H1 (cell line): ENCODE measurements at regions not wholly inside any gene's neighbourhood (a gene's known extent, or its start where the extent isn't known, plus 50 kb on each side); places are given as distances from the start of the nearest gene placed in this dataset.

Experiments used
- CTCF ChIA-PET: fragments of 300-600 bp; sonication (Branson Sonifier 250); formaldehyde crosslinking; loops from one replicate; lab custom pipeline; 2021; ENCODE audit not compliant: partially characterized antibody; lab: Charles Lee
- POLR2A ChIA-PET: fragments of 300-600 bp; sonication (Branson Sonifier 250); formaldehyde crosslinking; loops from one replicate; lab custom pipeline; 2021; ENCODE audit warnings: inconsistent platforms; ENCODE audit not compliant: partially characterized antibody; lab: Charles Lee
- DNase-seq, 2 experiments: peaks; one replicate each; pipeline versions ENCODE4 v3.0.0 to v3.0.0-alpha.2; 2010 to 2022; ENCODE audit warnings: low spot score in 2 of 2, low read depth in 1 of 2, mixed read lengths in 1 of 2
- FAIRE-seq: peaks from 2 replicates; lab custom pipeline; 2011; peaks lifted over from hg19 to GRCh38; lab: Jason Lieb, UNC
- H2AFZ ChIP-seq: 2 replicates; pipeline ENCODE4 v1.8.1; 2012; ENCODE audit warnings: low read length, inconsistent platforms
- H2AK5ac ChIP-seq: 2 replicates; pipeline ENCODE4 v1.6.1; 2013; ENCODE audit warnings: low read depth, low read length
- H2BK120ac ChIP-seq: replicated peaks from 2 replicates; pipeline ENCODE3; 2013; ENCODE audit warnings: low read depth, low read length, inconsistent platforms
- H2BK12ac ChIP-seq: 2 replicates; pipeline ENCODE4 v1.6.1; 2013; ENCODE audit warnings: low read depth, low read length
- H2BK15ac ChIP-seq: 2 replicates; pipeline ENCODE4 v1.6.1; 2013; ENCODE audit warnings: low read length
- H2BK20ac ChIP-seq: 2 replicates; pipeline ENCODE4 v1.6.1; 2013; ENCODE audit warnings: low read length
- H2BK5ac ChIP-seq: 2 replicates; pipeline ENCODE4 v1.6.1; 2013; ENCODE audit warnings: low read depth, low read length
- H3K14ac ChIP-seq: 2 replicates; pipeline ENCODE4 v1.6.1; 2013; ENCODE audit warnings: inconsistent platforms; ENCODE audit not compliant: insufficient read length
- H3K18ac ChIP-seq: 2 replicates; pipeline ENCODE4 v1.6.1; 2013; ENCODE audit warnings: low read length; ENCODE audit errors: extremely low read depth
- H3K23ac ChIP-seq: 2 replicates; pipeline ENCODE4 v1.6.1; 2013; ENCODE audit warnings: inconsistent platforms; ENCODE audit not compliant: insufficient read length
- H3K23me2 ChIP-seq: 2 replicates; pipeline ENCODE4 v1.6.1; 2013; ENCODE audit warnings: low read depth, low read length
- H3K27ac ChIP-seq: 2 replicates; pipeline ENCODE4 v1.6.1; 2011; ENCODE audit warnings: low read depth, low read length, inconsistent platforms
- H3K27me3 ChIP-seq, 4 experiments: replicated peaks in 1 of 4; 1 replicate in 1 of 4; 2 replicates in 3 of 4; pipeline versions ENCODE4 v1.6.1 to v1.8.1; 2011 to 2013; ENCODE audit warnings: low read length in 3 of 4, mild to moderate bottlenecking in 3 of 4, inconsistent platforms in 2 of 4, mixed read lengths in 2 of 4, moderate library complexity in 1 of 4; ENCODE audit not compliant: control insufficient read depth in 3 of 4, insufficient read depth in 3 of 4; ENCODE audit errors: extremely low read depth in 1 of 4
- H3K36me3 ChIP-seq, 4 experiments: 2 replicates each; pipeline versions ENCODE4 v1.6.1 to v1.8.1; 2011 to 2013; ENCODE audit warnings: mild to moderate bottlenecking in 4 of 4, low read length in 3 of 4, moderate library complexity in 2 of 4, control low read depth in 1 of 4, inconsistent platforms in 1 of 4; ENCODE audit not compliant: insufficient read depth in 4 of 4, control insufficient read depth in 2 of 4
- H3K4ac ChIP-seq: replicated peaks from 2 replicates; pipeline ENCODE3; 2013; ENCODE audit warnings: low read length, low read depth, mixed read lengths, inconsistent platforms; ENCODE audit not compliant: insufficient read length
- H3K4me1 ChIP-seq, 4 experiments: replicated peaks in 1 of 4; 1 replicate in 1 of 4; 2 replicates in 3 of 4; pipeline versions ENCODE4 v1.6.1 to v1.8.1; 2011 to 2013; ENCODE audit warnings: low read length in 3 of 4, inconsistent platforms in 2 of 4, mixed read lengths in 1 of 4; ENCODE audit not compliant: insufficient read depth in 4 of 4, control insufficient read depth in 3 of 4
- H3K4me2 ChIP-seq, 2 experiments: 2 replicates each; pipeline versions ENCODE4 v1.6.1 to v1.8.1; 2011 to 2013; ENCODE audit warnings: low read depth in 2 of 2, low read length in 2 of 2, control low read depth in 1 of 2, inconsistent platforms in 1 of 2, mild to moderate bottlenecking in 1 of 2; ENCODE audit not compliant: insufficient read depth in 1 of 2
- H3K4me3 ChIP-seq, 4 experiments: fragments of 200-600, 300-600 bp in 1 of 4; sonication (generic), shearing (Covaris generic), sonication (Bioruptor Twin) in 1 of 4; 2 replicates each; pipeline versions ENCODE4 v1.5.1 to v1.8.1; 2011 to 2016; ENCODE audit warnings: low read length in 4 of 4, low read depth in 3 of 4, control low read depth in 2 of 4, inconsistent platforms in 2 of 4, mild to moderate bottlenecking in 2 of 4, mixed read lengths in 1 of 4, moderate library complexity in 1 of 4; ENCODE audit not compliant: insufficient read depth in 2 of 4; ENCODE audit errors: extremely low read depth in 1 of 4
- H3K56ac ChIP-seq: replicated peaks from 2 replicates; pipeline ENCODE3; 2013; ENCODE audit warnings: low read depth, mild to moderate bottlenecking, mixed read lengths, low read length, inconsistent platforms; ENCODE audit not compliant: insufficient read length
- H3K79me1 ChIP-seq: 2 replicates; pipeline ENCODE4 v1.6.1; 2013; ENCODE audit warnings: low read depth, low read length, control low read depth
- H3K79me2 ChIP-seq, 2 experiments: 2 replicates each; pipeline versions ENCODE4 v1.6.1 to v1.8.1; 2012 to 2013; ENCODE audit warnings: low read length in 2 of 2, mild to moderate bottlenecking in 2 of 2, inconsistent platforms in 1 of 2; ENCODE audit not compliant: insufficient read depth in 2 of 2, control insufficient read depth in 1 of 2
- H3K9ac ChIP-seq, 4 experiments: replicated peaks in 1 of 4; 1 replicate in 1 of 4; 2 replicates in 3 of 4; pipeline versions ENCODE4 v1.6.1 to v1.8.1; 2011 to 2013; ENCODE audit warnings: low read depth in 3 of 4, low read length in 3 of 4, control low read depth in 2 of 4, mild to moderate bottlenecking in 2 of 4, moderate library complexity in 2 of 4, inconsistent platforms in 1 of 4; ENCODE audit errors: extremely low read depth in 1 of 4
- H3K9me3 ChIP-seq, 2 experiments: 2 replicates each; pipeline versions ENCODE4 v1.6.1 to v1.8.1; 2012 to 2013; ENCODE audit warnings: mild to moderate bottlenecking in 2 of 2, moderate library complexity in 2 of 2, control low read depth in 1 of 2, inconsistent platforms in 1 of 2, low read depth in 1 of 2, low read length in 1 of 2, mixed read lengths in 1 of 2; ENCODE audit not compliant: insufficient read depth in 2 of 2
- H4K20me1 ChIP-seq, 2 experiments: replicated peaks in 1 of 2; 2 replicates each; pipeline versions ENCODE3 to v1.8.1; 2011 to 2013; ENCODE audit warnings: inconsistent platforms in 2 of 2, low read length in 2 of 2, mild to moderate bottlenecking in 1 of 2; ENCODE audit not compliant: insufficient read depth in 2 of 2, control insufficient read depth in 1 of 2
- H4K5ac ChIP-seq: 2 replicates; pipeline ENCODE4 v1.6.1; 2013; ENCODE audit warnings: low read length, low read depth, mixed read lengths, inconsistent platforms; ENCODE audit not compliant: insufficient read length
- H4K8ac ChIP-seq: 2 replicates; pipeline ENCODE4 v1.8.0; 2013; ENCODE audit warnings: mild to moderate bottlenecking, moderate library complexity, low read length, inconsistent platforms; ENCODE audit not compliant: insufficient read depth; ENCODE audit errors: extremely low read depth
- H4K91ac ChIP-seq: replicated peaks from 2 replicates; pipeline ENCODE3; 2013; ENCODE audit warnings: low read length, mixed read lengths, inconsistent platforms; ENCODE audit not compliant: insufficient read length
- GTF2F1 ChIP-seq: IDR thresholded peaks from 2 replicates; pipeline ENCODE4 v1.6.1; 2012; ENCODE audit warnings: low read depth, low read length, improper control_type of control experiment, borderline replicate concordance
- WGBS, 2 experiments: shearing (Covaris generic) in 1 of 2; methylation state at CpG; one replicate each; pipeline versions ENCODE4 v1.1.6 to v1.1.7; 2013 to 2015; ENCODE audit warnings: low lambda C conversion rate in 2 of 2, mixed read lengths in 2 of 2, inconsistent platforms in 1 of 2, low coverage in 1 of 2, missing lambda C conversion rate in 1 of 2; ENCODE audit not compliant: insufficient replicate concordance in 2 of 2, insufficient coverage in 1 of 2, insufficient read length in 1 of 2; ENCODE audit errors: extremely low coverage in 1 of 2, missing lambda C conversion rate in 1 of 2; 5-methylcytosine and 5-hydroxymethylcytosine counted together

- Histone ChIP-seq H2BK20ac (no peak overlapping the region), H3K9ac (no peak overlapping the region), H2BK120ac (no peak overlapping the region), H2BK12ac (no peak overlapping the region), H2AFZ (no peak overlapping the region), H2AK5ac (no peak overlapping the region), H3K27me3 (no peaks in the 10 kb centered on the region), H2BK15ac (no peak overlapping the region), H3K4me2 (no peak overlapping the region), H3K23ac (no peak overlapping the region), H3K4ac (no peak overlapping the region), H4K91ac (no peak overlapping the region), H3K23me2 (no peaks in the 10 kb centered on the region), H4K5ac (no peak overlapping the region), H3K18ac (no peak overlapping the region), H3K79me2 (no peaks in the 10 kb centered on the region), H2BK5ac (no peak overlapping the region), H3K27ac (no peak overlapping the region), H3K14ac (no peak overlapping the region), H3K4me3 (no peak overlapping the region), H3K79me1 (no peaks in the 10 kb centered on the region), H3K56ac (no peak overlapping the region), H3K4me1 (no peaks in the 10 kb centered on the region), H4K20me1 (no peaks in the 10 kb centered on the region), H4K8ac (no peak overlapping the region), H3K36me3 (no peaks in the 10 kb centered on the region), H3K9me3 (no peaks in the 10 kb centered on the region)
- WGBS, 2 experiments: 77% methylated on average over 2 of the region's 3 CpGs; no CpG with 5 or more reads in 1 of the 2 experiments
- no peak for TF ChIP-seq GTF2F1
- FAIRE-seq (no peak), DNase-seq (no peak)
- ChIA-PET CTCF (no interaction called here), POLR2A (no interaction called here)
These were observed 807.1 kb upstream of the AMELY start for GRCh38 chrY:7718626-7719025.
